Hematopoietic multipotent progenitor cell treated with erythropoietin and hydrocortisone succinate and interleukin-3 and kit ligand, for 4 days (in vitro differentiated cells): ENCODE measurements at regions not wholly inside any gene's neighbourhood (a gene's known extent, or its start where the extent isn't known, plus 50 kb on each side); places are given as distances from the start of the nearest gene placed in this dataset.
"Not testable (repeated sequence)": the region's sequence is repeated elsewhere in the genome, so short reads cannot be mapped to it uniquely, and the experiment has no call there.

Experiments
- DNase-seq: peaks from one replicate; pipeline ENCODE4 v3.0.0-alpha.2; 2015

DNA sequence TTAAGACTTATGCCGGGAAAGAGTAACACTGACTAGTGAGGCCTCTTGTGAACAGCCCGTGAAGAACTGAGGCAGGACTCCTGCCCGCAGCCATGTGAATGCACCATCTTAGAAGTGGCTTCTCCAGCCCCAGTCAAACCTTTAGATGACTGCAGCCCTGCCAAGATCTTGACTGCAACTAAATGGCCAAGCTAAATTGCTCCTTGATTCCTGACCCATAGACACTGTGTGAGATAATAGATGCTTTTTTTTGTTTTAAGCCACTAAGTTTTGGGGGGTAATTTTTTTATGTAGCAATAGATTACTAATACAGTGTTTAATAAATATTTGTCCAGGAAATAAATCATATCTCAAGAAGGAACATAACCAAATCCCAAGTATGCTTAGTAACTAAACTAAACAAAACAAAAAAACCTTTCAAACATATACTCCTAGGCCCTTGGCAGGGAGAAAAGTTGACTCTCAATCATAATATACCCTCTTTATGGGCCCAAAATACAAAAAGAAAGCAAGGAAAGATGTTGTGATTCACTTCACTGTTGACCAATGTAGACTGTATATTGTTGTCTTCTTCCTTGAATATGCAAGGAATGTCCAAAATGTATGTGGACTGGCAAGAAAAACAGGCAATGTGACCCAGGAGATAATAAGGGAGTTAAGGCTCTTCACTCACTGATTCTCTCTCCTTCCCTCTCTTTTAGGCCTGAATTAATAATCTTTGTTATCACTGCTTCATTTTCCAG is 79.7 kb upstream of the ZNF366 start:
- no peak for DNase-seq

DNA sequence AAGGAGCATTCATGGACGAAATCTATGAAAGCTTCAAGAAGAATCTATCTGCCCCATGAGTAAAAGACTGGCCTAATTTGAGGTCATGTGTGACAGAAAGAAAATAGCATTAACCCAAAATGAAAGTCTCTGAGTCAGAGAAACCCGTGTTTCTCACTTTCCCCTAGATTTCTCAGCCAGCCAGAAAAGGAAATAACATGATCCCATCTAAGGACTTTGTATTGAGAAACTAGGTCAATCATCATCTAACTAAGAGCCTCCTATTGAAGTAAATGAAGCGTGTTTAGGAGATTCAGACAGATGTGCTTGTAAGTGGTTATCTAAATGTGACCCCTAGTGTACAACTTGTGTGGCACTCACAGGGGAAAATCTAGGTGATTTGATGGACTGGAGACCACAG is 77.3 kb upstream of the ZNF366 start:
- DNase-seq = no peak

DNA sequence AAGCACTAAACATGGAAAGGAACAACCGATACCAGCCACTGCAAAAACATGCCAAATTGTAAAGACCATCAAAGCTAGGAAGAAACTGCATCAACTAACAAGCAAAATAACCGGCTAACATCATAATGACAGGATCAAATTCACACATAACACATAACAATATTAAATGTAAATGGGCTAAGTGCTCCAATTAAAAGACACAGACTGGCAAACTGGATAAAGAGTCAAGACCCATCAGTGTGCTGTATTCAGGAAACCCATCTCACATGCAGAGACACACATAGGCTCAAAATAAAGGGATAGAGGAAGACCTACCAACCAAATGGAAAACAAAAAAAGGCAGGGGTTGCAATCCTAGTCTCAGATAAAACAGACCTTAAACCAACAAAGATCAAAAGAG is 72.1 kb upstream of the ZNF366 start:
- DNase-seq = not testable (repeated sequence)

DNA sequence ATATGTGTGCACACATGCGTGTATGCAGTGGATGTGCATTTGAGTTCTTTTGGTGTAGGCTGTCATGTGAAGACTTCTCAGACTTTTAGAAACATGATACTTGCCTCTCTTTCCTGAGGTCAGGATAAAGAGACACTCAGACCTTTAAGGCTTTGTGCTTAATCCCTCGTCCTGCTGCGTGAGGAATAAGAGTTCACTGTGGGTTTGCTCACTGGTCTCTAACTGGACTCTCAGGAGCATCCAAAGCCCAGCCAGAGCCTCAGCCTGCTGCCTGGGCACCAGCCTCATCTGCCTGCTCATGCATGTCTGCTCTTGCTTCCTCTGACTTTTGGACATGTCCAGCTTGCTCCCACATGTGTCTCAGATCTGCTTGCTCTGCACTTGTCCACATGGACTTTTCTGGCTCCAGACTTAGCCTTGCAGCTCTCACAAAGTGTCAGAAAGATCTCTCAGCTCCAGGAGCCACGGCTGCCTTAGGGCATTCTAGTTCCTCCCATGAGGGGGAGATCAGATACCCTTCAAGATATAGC is 65.1 kb upstream of the ZNF366 start:
- no peak for DNase-seq

DNA sequence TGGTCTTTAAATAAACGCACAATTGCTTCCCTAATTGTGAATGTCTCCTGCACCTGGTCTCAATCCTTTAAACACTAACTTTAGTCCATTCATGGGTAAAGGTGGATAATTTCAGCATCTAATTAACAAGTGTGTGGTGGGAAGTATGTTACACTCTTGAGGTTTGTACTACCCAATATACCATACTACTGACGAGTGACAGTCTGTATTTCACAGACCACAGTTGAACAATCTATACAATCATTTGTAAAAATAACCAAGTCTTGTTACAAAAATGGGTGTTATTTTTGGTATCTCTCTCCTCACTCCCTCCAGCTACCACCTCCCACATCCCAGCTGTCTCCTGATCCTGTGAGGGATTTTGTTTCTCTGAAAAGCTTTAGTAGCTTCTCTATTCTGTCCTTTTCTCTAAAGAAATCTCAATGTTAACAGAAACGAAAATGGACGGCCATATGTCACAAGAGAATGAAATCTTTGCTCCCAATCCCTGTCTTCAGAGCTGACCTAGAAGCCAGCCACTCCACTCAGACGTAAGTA is 62.3 kb upstream of the ZNF366 start:
- DNase-seq = no peak

DNA sequence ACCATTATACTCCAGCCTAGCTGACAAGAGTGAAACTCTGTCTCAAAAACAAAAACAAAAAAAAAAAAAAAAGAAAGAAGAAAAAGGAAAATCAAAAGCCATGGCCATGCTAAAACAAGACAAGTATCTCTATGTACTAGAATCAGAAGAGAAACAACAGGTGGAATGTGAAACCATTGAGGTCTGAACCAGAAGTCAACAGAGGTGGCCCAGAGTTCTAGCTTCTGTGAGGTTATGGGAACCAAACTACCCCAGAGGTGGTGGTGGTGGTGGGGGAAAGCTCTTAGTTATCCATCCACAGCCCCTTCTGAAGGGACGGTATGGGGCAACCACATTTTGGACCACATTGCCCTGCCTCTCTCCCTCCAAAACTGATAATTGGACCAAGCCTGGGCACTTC is 59.5 kb upstream of the ZNF366 start:
- DNase-seq = no peak

DNA sequence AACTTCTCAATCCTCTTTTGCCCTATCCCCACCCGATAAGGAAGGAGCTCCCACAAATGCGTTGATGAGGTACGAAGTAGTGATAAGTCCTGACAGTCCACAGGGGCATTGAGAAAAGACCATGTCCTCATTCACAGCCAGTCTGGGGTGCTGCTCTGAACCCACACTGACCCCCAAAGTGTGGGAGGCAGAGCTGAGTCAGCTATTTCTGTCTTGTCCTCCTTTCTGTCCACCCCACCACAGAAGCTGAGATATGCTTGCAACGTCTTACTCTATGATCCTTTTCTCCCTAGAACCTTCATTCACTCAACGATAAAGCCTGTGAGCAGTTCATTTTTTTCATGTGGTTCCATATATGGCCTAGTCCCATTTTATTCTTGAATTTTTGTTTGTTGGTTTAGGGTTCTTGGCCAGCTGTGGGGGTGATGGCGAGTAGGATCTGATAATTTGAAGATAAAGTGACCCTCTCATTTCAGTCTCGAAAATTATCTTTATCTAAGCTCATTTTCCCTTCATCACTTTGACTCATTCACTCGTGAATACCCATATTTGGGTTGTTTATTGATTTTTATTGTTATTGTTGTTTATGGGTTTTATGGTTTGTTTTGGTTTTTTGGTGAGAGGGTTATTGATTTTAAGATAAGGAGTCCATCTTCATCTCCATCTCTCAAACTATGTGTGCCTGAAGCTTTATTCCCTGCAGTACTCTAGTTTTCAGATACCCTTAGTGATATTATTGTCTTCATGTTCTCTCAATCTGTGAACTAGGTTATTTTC is 58.5 kb upstream of the ZNF366 start:
- no peak for DNase-seq

DNA sequence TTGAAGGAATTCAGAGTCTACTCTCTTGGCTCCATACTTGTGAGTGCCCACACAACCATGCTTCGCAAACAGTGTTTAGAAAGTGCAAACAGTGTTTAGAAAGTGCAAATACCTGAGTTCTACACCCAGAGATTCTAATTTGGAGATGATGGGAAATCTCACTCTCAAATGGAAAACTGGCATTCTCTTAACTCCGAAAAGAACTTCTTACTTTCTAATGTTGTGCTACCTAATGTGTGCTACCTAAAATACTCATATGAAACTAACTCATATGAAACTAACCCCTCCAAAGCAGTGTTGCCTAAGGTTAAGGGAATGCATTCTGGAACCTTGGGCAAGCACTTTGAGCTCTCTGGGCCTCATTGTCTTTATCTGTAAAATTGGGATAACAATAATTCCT is 55.5 kb upstream of the ZNF366 start:
- DNase-seq = no peak

DNA sequence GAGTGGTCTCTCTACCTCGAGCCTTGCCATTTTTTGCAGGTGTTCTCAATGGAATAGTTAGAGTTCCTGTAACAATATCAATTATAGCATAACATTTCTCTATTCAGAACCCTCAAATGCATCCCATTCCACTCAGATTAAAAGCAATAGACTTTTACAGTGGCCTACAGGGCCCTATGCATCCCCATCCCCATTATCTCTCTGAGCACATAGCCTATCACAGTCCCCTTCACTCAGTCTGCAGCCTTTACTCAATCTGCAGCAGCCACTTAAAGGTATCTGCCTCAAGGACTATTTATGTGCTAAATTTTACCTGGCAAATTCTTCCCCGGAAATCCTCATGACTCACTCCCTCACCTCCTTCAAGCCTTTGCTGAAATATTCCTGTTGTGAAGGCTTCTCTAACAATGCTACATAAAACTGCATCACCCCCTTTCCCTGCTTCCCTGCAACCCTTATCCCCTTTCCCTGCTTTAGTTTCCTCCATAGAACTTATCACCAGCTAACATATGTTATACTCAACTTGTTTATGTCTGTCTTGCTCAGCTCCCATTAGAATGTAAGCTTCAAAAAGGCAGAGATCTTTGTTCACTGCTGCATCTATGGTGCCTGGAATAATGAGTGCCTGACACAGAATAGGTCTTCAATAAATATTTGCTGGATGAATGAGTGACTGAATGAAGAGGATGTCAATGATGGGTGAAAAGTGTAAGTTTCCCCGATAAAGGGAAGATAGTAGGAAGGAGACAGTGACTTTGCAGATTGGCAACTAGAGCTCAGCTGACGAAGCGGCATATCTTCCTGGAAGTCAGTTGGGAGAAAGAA is 54.1 kb upstream of the ZNF366 start:
- DNase-seq = no peak

DNA sequence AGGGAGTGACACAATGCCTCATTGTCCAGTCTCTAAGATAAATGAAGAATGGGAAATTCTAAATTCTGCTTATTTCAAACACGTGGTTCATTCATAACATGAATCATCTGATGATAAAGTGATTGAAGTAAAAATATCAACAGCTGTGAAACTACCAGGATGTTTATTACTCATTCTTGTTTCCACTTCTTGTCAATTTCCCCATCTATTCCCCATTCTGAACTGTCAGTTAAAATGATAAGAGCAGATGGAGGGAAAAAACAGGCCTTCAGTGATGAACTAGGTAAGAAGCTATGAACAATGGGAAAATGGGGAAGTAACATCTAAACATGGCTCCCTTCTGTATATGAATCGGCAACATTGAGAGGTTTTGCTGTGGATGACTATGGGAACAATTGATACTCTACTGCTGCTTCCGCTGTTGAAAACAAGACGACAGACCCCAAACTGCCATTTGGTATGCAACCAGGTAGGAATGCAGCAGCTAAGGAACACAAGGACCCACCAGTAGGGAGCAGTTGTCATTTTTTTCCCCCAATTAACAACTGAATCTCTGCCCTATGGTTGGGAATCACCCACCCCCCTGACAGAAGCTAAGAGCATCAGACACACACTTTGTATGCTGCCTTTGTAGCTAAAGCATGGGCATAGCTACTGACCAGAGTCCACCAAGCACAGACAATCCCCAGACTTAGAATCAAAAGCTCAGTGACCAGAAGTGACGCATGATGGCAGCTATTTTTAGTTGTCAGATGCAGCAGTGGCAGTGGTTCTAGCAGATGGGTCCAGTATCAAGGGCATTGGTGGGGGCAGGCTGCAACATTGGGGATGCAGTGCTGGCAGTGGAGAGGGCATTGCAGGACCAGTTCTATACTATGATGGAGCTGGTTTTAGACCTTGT is 52.9 kb upstream of the ZNF366 start:
- DNase-seq = peak; percentile 17

DNA sequence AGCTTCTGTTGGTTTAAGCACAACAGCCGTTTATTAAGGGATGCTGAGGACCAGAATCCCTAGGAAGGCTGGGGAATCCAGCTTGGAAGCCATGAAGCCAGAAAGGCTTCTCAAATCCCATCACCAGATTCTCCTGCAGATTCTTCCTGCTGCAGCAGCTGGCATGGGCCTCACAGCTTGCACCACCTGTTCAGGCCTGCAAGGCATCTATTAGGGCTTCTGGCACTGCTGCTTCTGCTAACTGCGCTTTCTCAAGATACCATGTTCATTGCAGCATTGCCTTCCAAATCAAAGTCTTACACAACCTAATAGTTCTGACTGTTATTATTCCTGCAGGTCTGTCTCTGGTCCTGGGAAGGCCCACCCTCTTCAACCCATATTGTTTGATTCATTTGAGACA is 51.2 kb upstream of the ZNF366 start:
- DNase-seq = no peak

DNA sequence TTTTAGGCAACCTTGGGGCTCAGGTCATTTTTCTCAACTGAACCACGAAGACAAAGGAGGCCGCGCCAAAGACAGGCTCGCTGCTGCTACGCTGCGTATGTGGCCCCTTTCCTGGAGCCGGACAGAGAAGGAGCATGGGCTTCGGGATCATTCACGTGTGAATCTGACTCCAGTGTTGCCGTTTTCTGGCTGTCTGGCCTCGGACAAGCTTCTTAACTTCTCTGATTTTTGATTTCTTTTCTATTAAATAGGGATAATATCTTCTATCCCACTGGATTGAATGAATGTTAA is 50.8 kb upstream of the ZNF366 start:
- DNase-seq = no peak

DNA sequence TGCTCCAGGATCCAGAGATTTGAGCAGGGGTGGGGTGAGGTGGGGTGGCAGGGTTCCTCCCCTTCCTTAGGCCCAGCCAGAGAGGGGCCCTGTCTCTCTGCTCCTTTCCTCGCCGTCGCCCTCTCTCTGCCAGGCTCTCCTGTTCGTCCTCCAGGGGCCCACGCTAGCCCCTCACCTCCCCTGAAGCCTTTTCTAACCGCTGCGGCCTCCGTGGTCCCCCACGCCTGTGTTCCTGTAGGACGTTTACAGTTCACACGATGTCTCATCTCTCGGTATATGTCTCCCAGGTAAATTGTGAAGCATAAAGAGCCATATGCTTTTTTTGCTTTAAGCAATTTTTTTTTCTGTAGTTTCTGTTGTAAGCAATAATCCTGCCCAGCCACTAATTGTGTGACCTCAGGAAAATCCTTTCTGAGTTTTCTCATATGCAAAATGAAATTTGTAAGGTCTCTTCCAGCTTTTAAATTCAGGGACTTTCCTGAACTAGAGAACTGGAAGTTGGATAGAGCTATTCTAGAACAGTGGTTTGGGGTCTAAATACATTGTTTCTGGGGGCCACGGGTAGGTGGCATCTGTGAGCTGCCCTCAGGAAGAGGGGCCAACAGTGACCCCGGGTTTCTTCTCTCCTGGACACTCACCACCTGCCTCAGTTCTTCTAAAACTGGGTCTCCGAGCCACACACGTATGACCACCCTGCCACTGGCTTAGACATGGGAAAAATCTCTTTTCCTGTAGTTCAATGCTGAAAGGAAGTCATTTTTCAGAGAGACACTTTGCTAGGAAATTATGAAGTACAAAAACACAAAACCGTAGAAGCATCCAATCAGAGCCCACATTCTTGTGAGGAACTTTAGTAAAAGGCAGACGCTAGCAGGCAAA is 50.2 kb upstream of the ZNF366 start:
- no peak for DNase-seq
